C4-2B (cell line): ENCODE measurements at regions not wholly inside any gene's neighbourhood (a gene's known extent, or its start where the extent isn't known, plus 50 kb on each side); places are given as distances from the start of the nearest gene placed in this dataset.

ENCODE experiments used
- CTCF ChIP-seq: fragments of 450-650 bp; conservative IDR thresholded peaks from 2 replicates; pipeline ENCODE4 v1.5.1; 2017; ENCODE audit warnings: mild to moderate bottlenecking
- ZFX ChIP-seq: fragments of 450-650 bp; IDR thresholded peaks from 2 replicates; pipeline ENCODE4 v1.6.1; 2017

- no peak for TF ChIP-seq CTCF
- TF ChIP-seq ZFX, result no peak
These were observed 190.4 kb downstream of the ENC1 start for GRCh38 chr5:74450095-74450494.
